Psoas muscle (tissue), 7 donors: ENCODE measurements at regions not wholly inside any gene's neighbourhood (a gene's known extent, or its start where the extent isn't known, plus 50 kb on each side); places are given as distances from the start of the nearest gene placed in this dataset.
A peak's percentile ranks its signal among the peaks of the same experiment; 100 is the strongest.

Experiments
- ATAC-seq, 4 donors: fragments of 200-7000 bp; cut with Tn5 transposase; one replicate each; pipeline ENCODE4 v1.9.1; 2020; ENCODE audit warnings: moderate library complexity in 3 of 4, mild to moderate bottlenecking in 2 of 4
- DNase-seq, 2 donors: peaks; one replicate each; pipeline ENCODE4 v3.0.0-alpha.2; 2020
- H3K27ac ChIP-seq: fragments of 200-600 bp; one replicate; pipeline ENCODE4 v1.8.0; 2022
- H3K27me3 ChIP-seq, 3 donors: fragments of 200-600 bp in 1 of 3; one replicate each; pipeline versions ENCODE4 v1.6.1 to v1.8.0; 2013 to 2022; ENCODE audit warnings: low read length in 2 of 3, mild to moderate bottlenecking in 2 of 3, moderate library complexity in 1 of 3; ENCODE audit not compliant: insufficient read depth in 3 of 3
- H3K36me3 ChIP-seq, 2 donors: fragments of 200-600 bp in 1 of 2; one replicate each; pipeline versions ENCODE4 v1.6.1 to v1.8.0; 2013 to 2022; ENCODE audit warnings: low read depth in 1 of 2, mild to moderate bottlenecking in 1 of 2, moderate library complexity in 1 of 2; ENCODE audit not compliant: insufficient read depth in 1 of 2
- H3K4me1 ChIP-seq: fragments of 200-600 bp; one replicate; pipeline ENCODE4 v1.8.0; 2022
- H3K4me3 ChIP-seq: fragments of 200-600 bp; one replicate; pipeline ENCODE4 v1.8.0; 2022; ENCODE audit warnings: mild to moderate bottlenecking
- H3K9me3 ChIP-seq: fragments of 200-600 bp; one replicate; pipeline ENCODE4 v1.8.0; 2022
- WGBS, 3 donors: extraction: QIAGEN DNeasy Blood & Tissue Kit; methylation state at CpG; one replicate each; pipeline versions ENCODE4 v1.1.6 to v1.1.7; 2013; 5-methylcytosine and 5-hydroxymethylcytosine counted together
- intact Hi-C, 2 donors: fragments of 100-400 bp; cut with DNase I; formaldehyde crosslinking; loops; one replicate each; pipeline versions ENCODE4 v1.11.0 to v1.14.2; 2022
- TF ChIP-seq, protein P1 (sequence below): fragments of 200-600 bp; IDR thresholded peaks from one replicate; pipeline ENCODE4 v1.8.0; 2022; ENCODE audit warnings: antibody characterized with exemption
- donor health status: healthy with polysubstance abuse.
- donor health status: DM: no; HTN: no; CAD: no; lungs with moderate emphysema.
- donor health status: Bipolar disorder and iron deficiency.
- donor health status: healthy.
- donor health status: DM: yes; HTN: yes; CAD: no.
- donor health status: DM: no; HTN: no; CAD: no.
- donor health status: DM: yes; HTN: yes; CAD: no.

DNA sequence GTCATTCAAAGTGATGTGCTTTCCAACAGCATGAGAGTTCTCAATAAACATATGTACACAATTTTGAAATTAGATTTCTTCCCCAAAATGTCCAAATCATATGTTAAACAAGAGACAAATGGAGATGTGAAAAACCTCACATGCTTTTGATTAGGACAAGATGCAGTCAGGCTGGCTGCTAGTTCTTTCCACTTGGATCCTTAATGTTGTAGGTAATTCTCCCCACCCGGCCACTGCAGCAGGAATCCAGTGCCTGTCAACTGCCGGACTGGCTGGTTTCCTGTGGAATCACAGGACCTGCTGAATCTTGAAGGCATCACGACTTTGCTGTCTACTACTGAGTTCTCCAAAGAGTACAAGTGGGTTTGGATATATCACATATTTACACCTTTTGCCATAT, 138.6 kb upstream of the AKR1E2 start:
- H3K4me1 ChIP-seq: peaks cover 14% of the 10 kb centered on the region
- TF ChIP-seq, protein P1, sequence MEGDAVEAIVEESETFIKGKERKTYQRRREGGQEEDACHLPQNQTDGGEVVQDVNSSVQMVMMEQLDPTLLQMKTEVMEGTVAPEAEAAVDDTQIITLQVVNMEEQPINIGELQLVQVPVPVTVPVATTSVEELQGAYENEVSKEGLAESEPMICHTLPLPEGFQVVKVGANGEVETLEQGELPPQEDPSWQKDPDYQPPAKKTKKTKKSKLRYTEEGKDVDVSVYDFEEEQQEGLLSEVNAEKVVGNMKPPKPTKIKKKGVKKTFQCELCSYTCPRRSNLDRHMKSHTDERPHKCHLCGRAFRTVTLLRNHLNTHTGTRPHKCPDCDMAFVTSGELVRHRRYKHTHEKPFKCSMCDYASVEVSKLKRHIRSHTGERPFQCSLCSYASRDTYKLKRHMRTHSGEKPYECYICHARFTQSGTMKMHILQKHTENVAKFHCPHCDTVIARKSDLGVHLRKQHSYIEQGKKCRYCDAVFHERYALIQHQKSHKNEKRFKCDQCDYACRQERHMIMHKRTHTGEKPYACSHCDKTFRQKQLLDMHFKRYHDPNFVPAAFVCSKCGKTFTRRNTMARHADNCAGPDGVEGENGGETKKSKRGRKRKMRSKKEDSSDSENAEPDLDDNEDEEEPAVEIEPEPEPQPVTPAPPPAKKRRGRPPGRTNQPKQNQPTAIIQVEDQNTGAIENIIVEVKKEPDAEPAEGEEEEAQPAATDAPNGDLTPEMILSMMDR: no peak
- no peaks in the 10 kb centered on the region for H3K9me3 ChIP-seq
- intact Hi-C loops: no loop called here
- H3K27me3 ChIP-seq: no peaks in the 10 kb centered on the region
- H3K27ac ChIP-seq: no peak overlapping the region
- no peak for DNase-seq
- 42 to 71% (median 45%) methylated on average over 3 of the region's 3 CpGs for WGBS, 3 donors
- peak in 1 of 4 donors; percentile 28 for ATAC-seq
- H3K36me3 ChIP-seq: no peaks in the 10 kb centered on the region
- no peak overlapping the region for H3K4me3 ChIP-seq

DNA sequence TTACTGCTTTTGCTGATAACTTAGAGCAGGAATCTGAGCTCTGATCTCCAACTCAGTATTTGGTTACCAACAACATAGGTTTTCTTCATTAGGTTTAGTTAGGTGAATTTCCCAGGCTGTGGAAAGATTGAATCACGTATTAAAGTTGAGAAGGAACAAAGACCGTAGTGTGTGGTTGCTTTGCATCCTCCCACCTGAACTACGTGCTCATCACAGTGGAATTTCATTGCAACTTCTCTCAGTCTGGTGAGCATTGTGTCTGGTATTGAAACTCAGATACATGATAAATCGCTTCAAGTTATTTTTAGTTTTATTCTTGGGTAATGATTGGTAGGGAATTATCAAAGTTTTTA, 139.4 kb upstream of the AKR1E2 start:
- TF ChIP-seq, protein P1: no peak
- H3K9me3 ChIP-seq: no peaks in the 10 kb centered on the region
- no peak for ATAC-seq
- no peak for DNase-seq
- intact Hi-C loops: no loop called here
- H3K36me3 ChIP-seq: no peaks in the 10 kb centered on the region
- H3K4me3 ChIP-seq: no peak overlapping the region
- no peaks in the 10 kb centered on the region for H3K27me3 ChIP-seq
- peaks cover 14% of the 10 kb centered on the region for H3K4me1 ChIP-seq
- H3K27ac ChIP-seq: no peak overlapping the region
- 77 to 80% (median 79%) methylated on average over 4 of the region's 4 CpGs for WGBS, 3 donors

DNA sequence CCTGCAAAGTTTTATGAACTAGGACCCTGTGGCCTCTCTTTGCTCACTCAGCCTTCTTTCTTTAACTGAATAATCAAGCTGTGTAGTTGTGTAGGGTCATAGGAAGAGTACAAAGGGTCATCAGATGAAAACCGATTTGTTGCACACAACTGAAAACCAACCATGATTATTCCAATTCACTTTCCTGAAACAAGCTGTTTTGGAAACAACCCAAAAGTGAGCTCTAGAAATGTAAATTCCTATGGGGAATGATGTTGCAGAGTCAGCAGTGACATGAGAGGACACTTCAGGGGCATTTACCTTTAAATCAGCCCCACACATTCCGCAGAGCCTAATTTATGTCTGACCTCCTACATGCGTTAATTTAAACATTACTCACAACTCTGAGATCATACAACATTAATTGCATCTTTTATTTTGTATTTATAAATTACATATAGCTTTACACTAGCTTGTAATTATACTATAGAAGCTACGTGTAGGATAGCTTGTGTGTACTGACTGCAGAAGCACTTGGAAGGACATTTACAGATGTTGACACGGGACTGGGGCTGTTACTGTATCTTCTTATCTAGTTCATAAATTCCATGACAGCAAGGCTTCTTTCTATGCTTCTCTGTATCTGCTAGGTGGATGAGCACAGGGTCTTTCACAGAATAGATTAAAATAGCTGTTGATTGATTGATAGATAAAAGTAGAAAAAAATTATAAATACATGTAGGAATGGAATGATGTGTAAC, 139.9 kb upstream of the AKR1E2 start:
- ATAC-seq (no peak), DNase-seq (no peak)
- Histone ChIP-seq H3K27me3 (no peaks in the 10 kb centered on the region), H3K27ac (peak overlapping the region; percentile 32), H3K36me3 (no peaks in the 10 kb centered on the region), H3K4me1 (peaks cover 14% of the 10 kb centered on the region), H3K4me3 (no peak overlapping the region), H3K9me3 (no peaks in the 10 kb centered on the region)
- TF ChIP-seq, protein P1: no peak
- 67 to 73% (median 72%) methylated on average over 5 of the region's 5 CpGs for WGBS, 3 donors
- intact Hi-C loops: no loop called here

DNA sequence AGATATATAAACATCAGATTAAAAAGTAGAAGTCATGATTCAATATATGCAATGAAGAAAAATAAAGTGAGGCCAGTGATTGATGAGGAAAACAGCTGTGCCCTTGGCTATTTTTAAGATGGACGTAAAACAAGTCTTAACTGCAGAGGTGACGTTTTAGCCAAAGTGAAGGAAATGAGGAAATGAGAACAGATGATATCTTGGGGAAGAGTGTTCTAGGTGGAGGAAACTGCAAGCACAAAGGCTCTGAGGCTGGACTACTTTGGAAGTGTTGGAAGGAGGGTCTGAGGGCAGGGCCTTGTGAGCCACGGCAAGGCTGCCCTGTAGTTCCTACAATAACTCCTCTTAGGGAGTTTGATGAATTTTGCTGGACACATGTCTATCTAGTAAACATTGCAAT, 140.5 kb upstream of the AKR1E2 start:
- intact Hi-C loops: no loop called here
- Histone ChIP-seq H3K4me3 (no peak overlapping the region), H3K4me1 (peaks cover 14% of the 10 kb centered on the region), H3K27ac (peak overlapping the region; percentile 32), H3K9me3 (no peaks in the 10 kb centered on the region), H3K27me3 (no peaks in the 10 kb centered on the region), H3K36me3 (no peaks in the 10 kb centered on the region)
- ATAC-seq: peak in 3 of 4 donors; percentile 47 to 65 (median 53)
- 16 to 27% (median 19%) methylated on average over 3 of the region's 3 CpGs for WGBS, 3 donors
- DNase-seq: no peak
- TF ChIP-seq, protein P1: no peak

DNA sequence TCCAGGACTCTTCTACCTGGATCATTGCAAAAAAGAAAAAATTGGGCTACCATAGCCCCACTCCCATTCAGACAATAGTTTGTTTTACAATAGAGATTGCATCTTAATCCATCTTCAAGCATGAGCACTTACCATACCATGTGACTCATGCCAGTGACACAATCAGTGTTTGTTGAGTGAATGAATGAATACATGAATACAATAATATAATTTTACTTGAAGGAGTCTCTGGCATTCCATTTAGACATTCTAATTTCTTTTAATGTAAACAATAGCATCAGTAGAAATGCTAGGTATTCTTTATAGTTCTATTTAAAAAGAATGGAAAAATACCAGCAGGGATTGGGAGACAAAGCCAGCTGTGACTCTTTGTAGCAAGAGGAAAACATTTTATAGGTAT, 141.6 kb upstream of the AKR1E2 start:
- no peak overlapping the region for H3K4me3 ChIP-seq
- intact Hi-C loops: no loop called here
- no peaks in the 10 kb centered on the region for H3K27me3 ChIP-seq
- H3K4me1 ChIP-seq: peaks cover 14% of the 10 kb centered on the region
- TF ChIP-seq, protein P1: no peak
- H3K36me3 ChIP-seq: no peaks in the 10 kb centered on the region
- no peaks in the 10 kb centered on the region for H3K9me3 ChIP-seq
- no peak for DNase-seq
- no peak for ATAC-seq
- H3K27ac ChIP-seq: no peak overlapping the region
